GM19397 (cell line): ENCODE measurements at regions not wholly inside any gene's neighbourhood (a gene's known extent, or its start where the extent isn't known, plus 50 kb on each side); places are given as distances from the start of the nearest gene placed in this dataset.

Experiments
- ATAC-seq: cut with Tn5 transposase; IDR thresholded peaks from one replicate; pipeline ENCODE4 v1.9.1; 2021; ENCODE audit warnings: mild to moderate bottlenecking, moderate library complexity; ENCODE audit not compliant: unreplicated experiment

GRCh38 chr19:30318936-30319335 lies 53.2 kb upstream of the ZNF536 start:
- no peak for ATAC-seq

- no peak for ATAC-seq
These were observed 52.8 kb upstream of the ZNF536 start for GRCh38 chr19:30319411-30319810.

- no peak for ATAC-seq
These were observed 52.3 kb upstream of the ZNF536 start for GRCh38 chr19:30319876-30320275.

- no peak for ATAC-seq
These were observed 51.7 kb upstream of the ZNF536 start for GRCh38 chr19:30320466-30320865.

- ATAC-seq: no peak
These were observed 51.3 kb upstream of the ZNF536 start for GRCh38 chr19:30320916-30321315.
